Hepatic stellate cell (primary cell): ENCODE measurements at regions not wholly inside any gene's neighbourhood (a gene's known extent, or its start where the extent isn't known, plus 50 kb on each side); places are given as distances from the start of the nearest gene placed in this dataset.

Experiments
- DNase-seq: peaks from one replicate; pipeline ENCODE4 v3.0.0; 2011; ENCODE audit warnings: low spot score

- no peak for DNase-seq
These were observed 464.1 kb upstream of the ARHGEF26 start for GRCh38 chr3:153657046-153657445.

GRCh38 chr3:153657461-153657860 lies 463.7 kb upstream of the ARHGEF26 start:
- DNase-seq = no peak

- no peak for DNase-seq
These were observed 463.1 kb upstream of the ARHGEF26 start for GRCh38 chr3:153658136-153658535.

- no peak for DNase-seq
These were observed 454.0 kb upstream of the ARHGEF26 start for GRCh38 chr3:153666991-153667740.

- no peak for DNase-seq
These were observed 451.7 kb upstream of the ARHGEF26 start for GRCh38 chr3:153669527-153669926.

- no peak for DNase-seq
These were observed 450.6 kb upstream of the ARHGEF26 start for GRCh38 chr3:153670577-153670976.

GRCh38 chr3:153673853-153674252 lies 447.3 kb upstream of the ARHGEF26 start:
- no peak for DNase-seq

- no peak for DNase-seq
These were observed 441.5 kb upstream of the ARHGEF26 start for GRCh38 chr3:153679714-153680113.

- no peak for DNase-seq
These were observed 440.7 kb upstream of the ARHGEF26 start for GRCh38 chr3:153680526-153680925.

DNA sequence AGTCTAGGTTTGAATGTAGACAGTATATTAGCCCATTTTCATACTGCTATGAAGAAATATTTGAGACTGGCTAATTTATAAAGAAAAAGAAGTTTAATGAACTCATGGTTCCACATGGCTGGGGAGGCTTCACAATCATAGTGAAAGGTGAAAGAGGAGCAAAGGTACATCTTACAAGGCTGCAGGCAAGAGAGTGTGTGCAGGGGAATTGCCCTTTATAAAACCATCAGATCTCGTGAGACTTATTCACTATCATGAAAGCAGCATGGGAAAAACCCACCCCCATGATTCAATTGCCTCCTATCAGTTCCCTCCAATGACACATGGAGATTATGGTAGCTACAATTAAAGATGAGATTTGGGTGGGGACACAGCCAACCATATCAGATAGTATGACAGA lies 440.1 kb upstream of the ARHGEF26 start:
- DNase-seq = no peak

- no peak for DNase-seq
These were observed 432.7 kb upstream of the ARHGEF26 start for GRCh38 chr3:153688301-153689120.

- DNase-seq = no peak
These were observed 428.0 kb upstream of the ARHGEF26 start for GRCh38 chr3:153693207-153693606.

- no peak for DNase-seq
These were observed 419.1 kb upstream of the ARHGEF26 start for GRCh38 chr3:153702106-153702505.

GRCh38 chr3:153704115-153704514 lies 417.1 kb upstream of the ARHGEF26 start:
- DNase-seq = no peak

- no peak for DNase-seq
These were observed 414.5 kb upstream of the ARHGEF26 start for GRCh38 chr3:153706706-153707105.

- no peak for DNase-seq
These were observed 407.2 kb upstream of the ARHGEF26 start for GRCh38 chr3:153714016-153714415.

DNA sequence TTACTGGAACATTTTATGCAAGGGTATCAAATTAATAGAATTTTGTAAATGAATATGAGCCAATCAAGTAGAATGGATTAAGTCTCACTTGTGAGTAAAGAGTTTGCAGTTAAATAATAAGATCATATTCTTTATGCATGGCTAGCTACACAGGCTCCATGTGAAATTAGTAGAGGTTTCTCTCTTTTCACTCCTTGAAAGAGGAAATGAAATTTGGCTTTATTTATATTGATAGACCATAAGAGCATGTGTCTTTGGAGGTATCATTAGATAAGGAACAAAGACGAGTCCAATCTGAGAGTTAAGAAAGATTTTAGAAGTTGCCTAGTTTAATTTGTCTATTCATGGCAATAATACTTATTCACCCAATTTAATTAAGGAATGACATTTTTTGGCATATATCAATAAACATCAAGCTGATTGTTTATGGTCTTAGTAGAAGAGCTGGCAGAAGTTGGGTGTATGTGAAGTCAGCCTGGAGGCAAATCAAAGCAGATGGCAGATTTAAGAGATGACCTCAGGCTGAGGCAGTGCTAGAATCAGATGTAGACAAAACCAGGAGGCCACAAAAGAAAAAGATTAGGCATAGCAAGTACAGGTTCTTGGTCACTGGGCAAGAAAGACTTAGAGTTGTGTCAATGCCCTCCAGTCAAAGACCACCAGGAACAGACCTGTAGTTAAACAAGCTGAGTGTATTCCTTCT lies 406.5 kb upstream of the ARHGEF26 start:
- no peak for DNase-seq

- DNase-seq = no peak
These were observed 399.0 kb upstream of the ARHGEF26 start for GRCh38 chr3:153722157-153722556.

- DNase-seq = no peak
These were observed 390.1 kb upstream of the ARHGEF26 start for GRCh38 chr3:153731071-153731470.

DNA sequence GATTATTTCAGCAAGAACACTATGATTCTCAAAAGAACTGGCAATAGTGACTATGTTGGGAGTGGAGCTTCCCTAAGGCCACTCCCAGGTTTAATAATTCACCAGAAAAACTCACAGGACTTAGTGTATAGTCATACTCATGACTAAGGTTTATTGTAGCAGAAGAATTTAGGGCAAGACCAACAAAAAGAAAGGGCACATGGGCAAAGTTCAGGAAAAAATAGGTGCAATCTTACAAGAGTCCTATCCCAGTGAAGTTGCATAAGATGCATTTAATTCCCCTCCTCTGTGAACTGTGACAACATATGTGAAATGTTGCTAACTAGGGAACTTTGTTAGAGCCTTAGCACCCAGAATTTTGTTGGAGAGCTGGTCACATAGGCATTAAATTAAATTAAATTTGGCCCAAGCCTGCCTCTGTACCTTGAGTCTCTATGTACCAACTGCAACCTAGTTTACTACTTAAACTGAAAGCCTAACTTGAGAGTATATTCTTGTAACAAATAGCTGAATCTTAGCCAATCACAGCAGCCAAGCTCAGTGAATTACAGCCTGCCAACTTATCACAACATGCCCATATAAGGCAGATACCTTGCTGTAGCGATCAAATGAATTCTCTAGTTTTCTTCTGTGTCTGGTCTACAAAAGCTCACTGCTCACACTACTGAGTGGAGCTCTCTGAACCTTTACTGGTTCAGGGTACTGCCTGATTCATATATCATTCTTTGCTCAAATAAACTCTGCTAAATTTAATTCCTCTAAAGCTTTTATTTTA lies 386.2 kb upstream of the ARHGEF26 start:
- no peak for DNase-seq

DNA sequence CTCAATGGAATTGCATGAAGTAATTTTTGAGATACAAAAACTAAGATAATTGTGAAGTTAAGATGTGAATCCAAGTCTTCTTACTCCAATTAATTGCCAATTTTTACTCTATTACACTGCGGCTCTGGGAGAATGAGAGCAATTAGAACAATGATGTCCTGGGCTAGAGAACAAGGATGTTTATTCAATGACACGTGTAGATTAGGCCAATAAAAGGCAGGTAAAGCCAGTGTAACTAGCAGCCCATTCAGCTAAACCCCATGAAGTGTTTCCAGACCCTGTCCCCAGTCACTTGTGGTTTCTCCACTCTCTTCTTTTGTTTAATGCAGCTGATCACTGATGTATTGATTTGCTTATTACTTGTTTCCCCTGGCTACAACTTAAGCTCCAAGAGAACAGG lies 381.1 kb upstream of the ARHGEF26 start:
- DNase-seq = no peak

GRCh38 chr3:153744889-153745288 lies 376.3 kb upstream of the ARHGEF26 start:
- DNase-seq = no peak
